Fibroblast of skin of abdomen (primary cell): ENCODE measurements at regions not wholly inside any gene's neighbourhood (a gene's known extent, or its start where the extent isn't known, plus 50 kb on each side); places are given as distances from the start of the nearest gene placed in this dataset.
"Not testable (repeated sequence)": the region's sequence is repeated elsewhere in the genome, so short reads cannot be mapped to it uniquely, and the experiment has no call there.

ENCODE experiments used
- DNase-seq: peaks from one replicate; pipeline ENCODE4 v3.0.0-alpha.2; 2013

DNA sequence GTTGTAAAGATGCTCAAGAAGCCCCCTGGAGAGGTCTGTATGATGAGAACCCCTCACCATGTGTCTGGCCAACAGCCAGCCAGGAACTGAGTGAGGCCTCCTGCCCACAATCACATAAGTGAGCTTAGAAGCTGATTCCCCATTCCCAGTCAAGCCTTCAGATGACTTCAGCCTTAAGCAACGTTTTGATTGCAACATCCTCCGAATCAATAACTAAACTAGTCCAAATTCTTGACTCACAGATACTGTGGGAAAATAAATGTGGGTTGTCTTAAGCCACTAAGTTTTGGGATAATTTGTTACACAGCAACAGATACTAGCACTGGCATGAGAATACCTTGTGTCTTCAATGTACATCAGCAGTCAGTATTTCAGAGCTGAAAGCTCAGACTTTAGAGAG is 54.5 kb upstream of the HS3ST4 start:
- no peak for DNase-seq

DNA sequence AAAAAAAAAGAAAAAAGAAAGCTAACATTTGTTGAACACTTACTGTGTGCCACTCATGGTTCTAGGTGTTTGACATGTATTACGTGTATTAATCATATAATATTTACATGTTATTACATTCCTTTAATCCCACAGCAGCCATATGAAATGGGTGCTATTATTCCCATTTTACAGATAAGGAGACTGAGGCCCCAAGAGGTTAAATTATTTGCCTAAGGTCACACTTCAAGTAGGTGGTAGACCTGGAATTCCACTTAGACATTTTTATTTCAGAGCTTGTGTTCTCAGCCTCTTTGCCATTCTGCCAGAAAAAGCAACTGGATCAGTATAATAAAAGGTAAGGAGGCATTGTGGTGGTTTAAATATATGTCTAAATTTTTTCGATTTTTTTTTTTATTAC is 55.1 kb upstream of the HS3ST4 start:
- DNase-seq, result no peak

DNA sequence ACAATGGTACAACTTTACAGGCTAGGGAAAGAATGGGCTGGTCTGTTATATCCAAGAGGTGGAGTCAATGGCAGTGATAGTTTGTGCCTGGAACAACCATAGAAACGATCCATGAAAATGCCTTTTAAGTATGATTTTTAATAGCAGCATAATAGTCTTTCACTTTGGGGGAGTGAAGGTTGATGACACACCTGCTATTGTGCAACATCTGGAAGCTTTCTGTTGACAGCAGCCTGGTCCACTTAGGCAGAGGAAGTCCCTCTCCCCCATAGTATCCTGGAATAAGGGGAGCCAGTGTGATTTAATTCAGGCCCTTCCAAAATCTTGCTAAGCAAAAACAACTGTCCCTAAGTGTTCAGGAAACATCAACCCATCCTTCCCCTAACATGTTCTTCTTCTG is 56.3 kb upstream of the HS3ST4 start:
- DNase-seq, result no peak

DNA sequence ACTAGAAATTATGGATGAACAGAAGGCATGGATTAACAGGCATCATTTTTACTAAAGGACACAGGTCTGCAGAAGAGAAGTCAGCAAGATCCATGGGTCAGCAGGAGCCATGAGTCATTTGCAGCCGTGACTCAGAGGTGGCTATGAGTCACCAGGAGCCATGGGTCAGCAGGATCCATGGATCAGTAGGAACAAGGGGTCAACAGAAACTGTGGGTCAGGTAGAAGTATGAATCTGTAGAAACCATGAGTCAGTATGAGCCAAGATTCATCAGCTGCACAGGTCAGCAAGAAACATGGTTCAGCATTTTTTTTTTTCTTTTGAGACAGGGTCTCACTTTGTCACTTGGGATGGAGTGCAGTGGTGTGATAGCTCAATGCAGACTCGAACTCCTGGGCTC is 58.2 kb upstream of the HS3ST4 start:
- no peak for DNase-seq

DNA sequence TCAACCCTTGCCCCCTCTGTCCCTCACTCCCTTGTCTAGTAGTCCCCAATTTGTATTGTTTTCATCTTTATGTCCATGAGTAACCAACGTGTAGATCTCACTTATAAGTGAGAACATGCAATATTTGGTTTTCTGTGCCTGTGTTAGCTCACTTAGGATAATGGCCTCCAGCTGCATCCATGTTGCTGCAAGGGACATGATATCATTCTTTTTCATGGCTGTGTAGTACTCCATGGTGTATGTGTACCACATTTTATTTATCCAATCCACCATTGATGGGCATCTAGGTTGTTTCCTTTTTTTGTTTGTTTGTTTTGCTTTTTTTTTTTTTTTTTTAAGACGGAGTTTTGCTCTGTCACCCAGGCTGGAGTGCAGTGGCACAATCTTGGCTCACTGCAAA is 63.0 kb upstream of the HS3ST4 start:
- no peak for DNase-seq

DNA sequence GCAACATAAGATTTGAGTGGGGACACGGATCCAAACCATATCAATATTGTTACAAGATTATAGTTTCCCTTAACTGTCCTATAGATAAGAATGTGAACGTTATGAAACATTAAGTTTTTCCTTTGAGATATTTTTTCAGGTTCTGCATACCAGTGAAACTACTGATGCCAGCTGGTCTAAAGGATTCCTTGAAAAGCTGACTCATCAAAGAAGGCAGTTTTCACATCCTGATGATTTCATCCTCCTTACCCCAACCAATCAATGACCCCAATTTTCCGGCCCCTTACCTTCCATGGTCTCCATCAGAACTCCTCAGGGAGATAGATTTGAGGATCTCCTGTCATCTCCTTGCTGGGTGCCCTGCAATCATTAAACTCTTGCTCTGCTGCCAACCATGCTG is 64.1 kb upstream of the HS3ST4 start:
- DNase-seq, result no peak

DNA sequence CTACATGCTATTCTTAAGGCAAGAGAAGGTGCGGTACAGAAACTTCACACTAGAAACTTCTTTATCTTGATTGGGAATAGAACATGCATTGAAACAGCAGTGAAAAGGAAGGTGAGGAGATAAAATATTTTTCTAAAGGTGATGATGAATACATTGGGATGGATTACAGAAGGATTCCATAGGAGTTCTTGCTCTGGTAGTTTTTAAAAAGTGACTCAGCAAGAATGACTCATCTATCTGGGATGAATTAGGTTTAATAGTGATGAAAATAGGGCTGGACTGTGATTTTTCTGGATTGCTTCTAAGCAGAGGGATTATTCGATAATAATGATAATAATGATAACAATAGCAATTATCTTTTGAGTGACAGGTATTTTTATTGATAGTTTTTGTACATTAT is 65.6 kb upstream of the HS3ST4 start:
- DNase-seq, result no peak

DNA sequence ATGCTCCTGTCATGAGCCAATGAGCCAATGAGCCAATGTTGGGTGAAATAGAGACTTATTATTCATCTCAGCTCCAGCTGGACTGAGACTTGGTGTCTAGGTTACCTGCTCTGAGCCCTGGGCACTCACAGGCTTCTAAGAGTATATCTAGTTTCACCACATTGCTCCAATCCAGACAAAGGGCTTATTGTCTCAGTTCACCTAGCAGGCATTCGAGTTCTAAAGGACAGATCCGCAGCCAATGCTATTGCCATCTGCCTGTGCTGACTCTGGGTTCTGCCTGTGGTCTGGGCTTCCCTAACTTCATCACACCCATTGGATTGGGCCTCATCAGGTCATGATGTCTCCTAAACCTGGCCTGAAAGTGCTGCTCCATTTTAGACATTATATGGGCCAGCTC is 66.1 kb upstream of the HS3ST4 start:
- DNase-seq, result no peak

DNA sequence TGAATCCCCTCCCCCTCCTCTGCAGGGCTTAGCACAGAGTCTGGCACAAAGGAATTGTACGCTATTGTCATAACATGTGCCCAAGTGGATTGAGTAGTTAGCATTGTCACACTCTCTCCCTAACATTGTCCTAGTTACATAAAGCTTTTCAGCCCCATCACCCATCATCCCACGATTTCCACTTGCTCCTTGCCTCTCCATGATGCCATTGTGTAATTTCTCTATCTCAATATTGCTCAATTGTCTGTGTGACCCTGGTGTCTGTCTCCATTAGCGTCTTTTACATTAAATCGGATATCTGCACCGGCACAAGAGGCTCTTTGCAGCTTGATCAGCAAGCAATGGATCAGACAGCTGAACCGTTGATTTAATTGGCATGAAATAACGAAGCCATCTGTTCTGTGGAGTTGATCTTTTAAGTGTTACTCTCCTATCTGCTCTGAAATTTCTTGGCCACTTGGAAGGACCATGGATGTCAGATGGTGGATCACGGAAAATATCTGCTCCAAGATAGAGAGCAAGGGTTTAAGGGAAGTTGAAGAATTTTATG is 77.0 kb upstream of the HS3ST4 start:
- no peak for DNase-seq

DNA sequence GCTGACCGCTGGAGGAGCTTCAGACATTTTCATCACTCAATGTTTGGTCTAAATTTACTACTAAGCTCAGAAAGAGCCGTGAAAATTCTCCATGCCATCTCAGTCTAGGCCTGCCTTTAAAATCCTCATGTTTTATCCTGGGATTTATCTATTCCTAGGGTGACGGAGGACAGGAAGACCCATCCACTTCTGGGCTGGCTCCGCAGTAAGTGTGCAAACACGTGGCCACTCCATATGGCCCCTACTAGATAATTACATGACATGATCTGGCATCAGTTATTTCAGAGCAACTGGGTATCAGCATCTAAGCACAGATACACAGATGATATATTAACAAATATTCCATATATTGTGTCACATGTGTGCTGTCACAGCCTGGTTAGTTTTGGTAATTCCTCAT is 77.8 kb upstream of the HS3ST4 start:
- no peak for DNase-seq

DNA sequence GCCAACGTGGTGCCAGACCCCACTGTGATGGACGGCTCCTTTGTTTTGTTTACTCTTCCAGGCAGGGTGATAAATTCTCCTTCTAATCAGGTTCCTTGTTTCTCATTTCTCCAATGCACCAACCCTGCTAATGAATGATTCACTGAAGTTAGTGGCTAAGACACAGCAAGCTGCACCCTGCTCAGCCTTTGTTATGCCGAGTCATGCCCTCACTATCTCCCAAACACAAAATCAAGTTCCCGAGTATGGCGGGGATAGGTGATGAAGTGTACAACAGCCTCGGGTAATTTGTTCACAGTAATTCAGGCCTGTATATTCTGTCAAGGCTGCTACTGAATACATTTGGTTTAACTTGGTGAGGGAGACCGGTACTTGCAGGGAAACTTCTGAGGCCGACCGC is 83.8 kb upstream of the HS3ST4 start:
- DNase-seq, result no peak

DNA sequence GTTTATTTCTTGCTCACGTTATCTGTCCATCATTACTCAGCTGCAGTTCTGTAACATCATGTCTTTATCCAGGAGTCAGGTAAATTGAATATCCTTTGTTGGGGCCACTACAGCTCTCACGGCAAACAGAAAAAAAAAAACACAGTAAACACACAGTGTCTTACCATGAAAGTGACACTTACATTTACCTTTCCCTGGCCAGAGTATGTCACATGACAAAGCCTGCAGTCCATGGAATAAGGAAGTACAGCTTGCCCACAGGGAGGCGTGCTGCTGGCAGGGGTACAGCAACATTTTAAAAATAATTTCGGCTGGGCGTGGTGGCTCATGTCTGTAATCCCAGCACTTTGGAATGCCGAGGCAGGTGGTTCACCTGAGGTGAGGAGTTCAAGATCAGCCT is 85.7 kb upstream of the HS3ST4 start:
- DNase-seq, result no peak

DNA sequence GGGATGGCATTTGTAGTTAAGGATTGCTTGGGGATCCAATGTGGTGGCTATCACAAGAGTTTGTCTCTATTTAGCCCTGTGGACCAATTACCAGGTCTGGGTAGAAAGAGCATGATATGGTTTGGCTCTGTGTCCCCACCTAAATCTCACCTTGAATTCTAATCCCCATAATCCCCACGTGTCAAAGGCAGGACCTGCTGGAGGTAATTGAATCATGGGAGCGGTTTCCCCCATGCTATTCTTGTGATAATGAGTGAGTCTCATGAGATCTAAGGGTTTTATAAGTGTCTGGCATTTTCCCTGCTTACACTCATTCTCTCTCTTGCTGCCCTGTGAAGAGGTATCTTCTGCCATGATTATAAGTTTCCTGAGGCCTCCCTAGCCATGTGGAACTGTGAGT is 86.4 kb upstream of the HS3ST4 start:
- DNase-seq, result no peak

DNA sequence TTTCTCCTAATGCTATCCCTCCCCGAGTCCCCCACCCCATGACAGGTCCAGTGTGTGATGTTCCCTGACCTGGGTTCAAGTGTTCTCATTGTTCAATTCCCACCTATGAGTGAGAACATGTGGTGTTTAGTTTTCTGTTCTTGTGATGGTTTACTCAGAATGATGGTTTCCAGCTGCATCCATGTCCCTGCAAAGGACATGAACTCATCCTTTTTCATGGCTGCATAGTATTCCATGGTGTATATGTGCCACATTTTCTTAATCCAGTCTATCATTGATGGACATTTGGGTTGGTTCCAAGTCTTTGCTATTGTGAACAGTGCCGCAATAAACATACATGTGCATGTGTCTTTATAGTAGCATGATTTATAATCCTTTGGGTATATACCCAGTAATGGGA is 90.5 kb upstream of the HS3ST4 start:
- not testable (repeated sequence) for DNase-seq

DNA sequence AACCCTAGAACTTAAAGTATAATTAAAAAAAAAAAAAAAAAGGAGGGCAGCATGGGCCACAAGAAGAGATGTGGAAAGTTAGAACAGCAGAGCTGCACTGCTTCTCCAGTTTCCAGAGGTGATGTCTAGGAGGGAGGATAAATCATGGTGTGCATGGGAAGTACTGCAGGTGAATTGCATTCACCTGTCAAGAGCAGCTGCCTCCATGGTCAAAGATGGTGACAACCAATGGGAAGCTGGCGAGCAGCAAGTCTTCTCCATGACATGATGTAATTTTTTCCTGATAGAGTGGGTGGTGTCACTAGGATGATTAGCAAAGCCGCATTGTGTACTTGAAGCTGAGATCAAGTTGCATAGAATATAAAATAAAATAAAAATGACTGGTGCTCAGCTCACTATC is 95.6 kb upstream of the HS3ST4 start:
- no peak for DNase-seq

DNA sequence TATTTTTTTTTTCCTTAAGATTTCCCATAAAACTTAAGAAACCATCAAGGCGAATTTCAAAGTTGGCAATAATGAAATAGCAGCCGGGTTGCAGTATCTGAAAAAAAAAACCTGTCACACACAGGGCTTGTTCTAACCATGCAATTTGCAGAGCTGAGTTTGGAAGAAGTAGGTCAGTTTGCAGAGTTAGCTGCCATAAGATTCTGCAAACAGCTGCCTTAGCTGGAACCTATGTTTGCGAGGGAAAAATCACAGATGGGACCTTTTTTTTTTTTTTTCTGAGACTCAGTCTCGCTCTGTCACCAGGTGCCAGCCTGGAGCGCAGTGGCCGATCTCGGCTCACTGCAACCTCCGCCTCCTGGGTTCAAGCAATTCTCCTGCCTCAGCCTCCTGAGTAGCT is 98.5 kb upstream of the HS3ST4 start:
- no peak for DNase-seq

DNA sequence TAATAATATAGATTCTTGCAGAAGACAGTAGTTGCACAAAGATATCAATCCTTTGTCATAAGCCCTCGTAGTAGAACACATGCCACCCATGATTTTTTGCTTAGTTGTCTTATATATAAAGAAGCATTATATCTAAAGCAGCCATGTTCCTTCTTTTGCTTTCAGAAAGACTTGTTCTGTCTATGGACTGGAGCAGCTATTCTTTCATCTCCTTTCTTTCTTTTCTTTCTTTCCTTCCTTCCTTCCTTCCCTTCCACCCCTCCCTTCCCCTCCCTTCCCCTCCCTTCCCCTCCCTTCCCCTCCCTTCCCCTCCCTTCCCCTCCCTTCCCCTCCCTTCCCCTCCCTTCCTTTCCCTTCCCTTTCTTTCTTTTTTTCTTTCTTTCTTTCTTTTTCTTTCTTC is 104.0 kb upstream of the HS3ST4 start:
- DNase-seq, result no peak

DNA sequence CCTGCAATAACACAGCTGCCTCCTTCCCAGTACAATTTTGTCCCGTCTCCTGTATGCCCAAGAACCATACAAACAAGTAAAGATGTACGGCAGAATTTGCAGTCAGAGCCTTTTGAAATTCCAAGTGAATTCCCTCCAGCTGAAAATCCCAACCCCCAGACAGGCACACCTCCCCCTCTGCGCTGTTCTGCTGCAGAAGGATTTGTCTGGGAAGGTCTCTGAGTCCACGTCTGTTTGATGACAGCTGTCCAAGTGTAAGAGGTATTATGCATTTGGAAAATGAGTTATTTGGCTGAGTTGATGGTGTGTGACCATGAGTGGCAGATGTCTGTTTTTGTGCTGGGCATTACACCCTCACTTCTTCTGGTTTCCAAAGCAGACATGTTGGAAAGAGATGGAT is 104.9 kb upstream of the HS3ST4 start:
- DNase-seq, result no peak

DNA sequence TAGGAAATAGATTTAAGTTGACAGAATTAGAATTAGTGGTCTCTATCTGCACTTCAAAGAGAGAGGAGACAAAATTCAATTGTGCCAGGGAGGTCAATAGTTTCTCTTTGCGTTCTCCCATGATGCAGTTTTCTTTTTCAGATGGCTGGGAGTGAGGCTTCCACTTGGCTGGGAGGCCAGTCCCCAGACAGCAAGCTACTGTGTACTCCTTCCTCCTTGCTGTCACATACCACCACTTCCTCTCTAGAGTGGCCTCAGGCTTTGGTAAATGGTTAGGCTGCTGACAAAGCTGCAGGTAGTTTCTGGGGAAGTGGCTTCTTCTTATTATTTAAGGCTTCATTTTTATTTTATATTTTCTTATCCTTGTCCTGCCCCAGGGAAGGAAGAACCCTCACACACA is 106.2 kb upstream of the HS3ST4 start:
- no peak for DNase-seq

DNA sequence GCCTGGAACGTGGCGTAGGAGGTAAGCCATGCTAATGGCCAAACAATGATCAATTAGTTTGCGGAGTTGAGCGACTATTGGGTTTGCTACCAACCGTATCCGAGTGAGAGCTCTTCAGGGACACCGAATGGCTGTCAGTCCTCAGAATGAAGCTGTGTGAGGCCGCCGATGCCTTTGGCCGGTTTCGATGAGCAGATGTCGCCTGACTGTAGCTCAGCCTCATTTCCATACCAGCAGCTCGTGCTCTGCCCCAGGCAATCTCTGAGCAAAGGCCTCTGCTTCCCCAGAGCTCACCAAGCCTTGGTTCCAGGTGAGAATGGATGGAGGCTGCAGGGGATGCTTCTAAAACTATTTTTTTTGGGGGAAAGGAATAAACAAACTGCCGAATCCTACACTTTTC is 111.7 kb upstream of the HS3ST4 start:
- DNase-seq, result no peak

DNA sequence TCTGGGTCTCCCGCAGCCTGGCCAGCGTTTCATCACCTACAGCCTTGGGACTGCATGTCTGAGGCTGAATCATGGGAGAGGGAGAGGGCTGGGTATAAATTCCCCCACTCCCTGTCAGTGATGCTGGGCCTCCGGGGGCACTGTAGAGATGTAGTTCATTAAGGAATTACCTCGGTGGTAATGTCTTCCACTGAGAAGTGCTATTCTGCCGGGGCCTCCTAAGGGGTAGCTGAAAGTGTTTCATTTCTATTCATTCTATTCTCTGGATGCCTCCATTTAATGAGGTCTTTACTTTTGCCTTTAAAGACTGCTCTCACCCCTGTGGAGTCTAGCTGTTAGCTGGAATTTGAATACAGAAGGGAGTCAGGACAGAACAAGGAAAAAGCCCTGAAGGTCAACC is 116.4 kb upstream of the HS3ST4 start:
- no peak for DNase-seq

DNA sequence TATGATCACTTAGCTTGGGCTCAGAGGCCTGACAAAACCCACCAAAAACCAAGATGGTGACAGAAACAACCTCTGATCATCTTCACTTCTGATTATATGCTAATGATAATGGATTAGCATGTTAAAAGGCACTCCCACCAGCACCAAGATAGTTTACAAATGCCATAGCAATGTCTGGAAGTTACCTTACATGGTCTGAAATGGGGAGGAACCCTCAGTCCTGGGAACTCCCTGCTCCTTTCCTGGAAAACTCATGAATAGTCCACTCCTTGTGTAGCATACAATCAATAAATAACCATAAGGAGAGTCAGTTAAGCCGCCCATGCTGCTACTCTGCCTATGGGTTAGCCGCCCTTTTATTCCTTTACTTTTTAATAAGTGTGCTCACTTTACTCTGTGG is 120.0 kb upstream of the HS3ST4 start:
- DNase-seq, result no peak

DNA sequence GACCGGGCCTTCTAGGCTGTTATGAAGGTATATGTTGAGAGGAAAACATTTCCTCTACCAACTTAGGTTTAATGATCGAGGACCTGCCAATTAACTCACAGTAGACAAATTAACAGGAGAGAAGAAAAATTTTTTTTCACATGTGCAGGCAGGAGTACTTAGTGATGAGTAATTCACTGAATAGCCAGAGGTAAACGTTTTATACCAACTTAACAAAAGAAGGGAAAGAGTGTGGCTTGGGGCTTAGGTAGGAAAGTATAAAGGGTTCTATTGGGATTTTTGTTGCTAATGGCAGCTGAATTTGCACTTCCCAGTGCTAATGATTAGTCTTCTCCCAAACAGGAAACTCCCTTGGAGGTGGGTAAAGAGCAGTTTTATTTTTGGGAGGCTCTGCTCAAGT is 121.6 kb upstream of the HS3ST4 start:
- no peak for DNase-seq

DNA sequence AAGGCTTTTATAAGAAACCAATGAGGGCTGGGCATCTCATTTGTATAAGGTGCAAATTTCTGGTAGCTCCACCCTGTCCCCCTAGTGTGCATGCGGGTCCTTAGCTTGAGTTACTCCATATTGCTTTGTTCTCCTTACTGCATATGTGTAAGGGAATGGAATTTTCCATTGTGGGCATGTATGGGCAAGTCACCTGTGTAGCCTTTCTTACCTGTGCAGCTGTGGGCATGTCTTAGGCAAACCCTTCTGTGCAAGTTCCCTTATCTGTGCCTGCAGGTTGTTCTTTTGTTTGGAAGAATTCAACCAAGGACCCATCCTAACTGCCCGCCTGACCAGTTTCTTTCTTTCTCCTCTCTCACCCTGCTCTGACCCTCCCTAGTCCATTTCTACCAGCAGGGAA is 122.8 kb upstream of the HS3ST4 start:
- no peak for DNase-seq

DNA sequence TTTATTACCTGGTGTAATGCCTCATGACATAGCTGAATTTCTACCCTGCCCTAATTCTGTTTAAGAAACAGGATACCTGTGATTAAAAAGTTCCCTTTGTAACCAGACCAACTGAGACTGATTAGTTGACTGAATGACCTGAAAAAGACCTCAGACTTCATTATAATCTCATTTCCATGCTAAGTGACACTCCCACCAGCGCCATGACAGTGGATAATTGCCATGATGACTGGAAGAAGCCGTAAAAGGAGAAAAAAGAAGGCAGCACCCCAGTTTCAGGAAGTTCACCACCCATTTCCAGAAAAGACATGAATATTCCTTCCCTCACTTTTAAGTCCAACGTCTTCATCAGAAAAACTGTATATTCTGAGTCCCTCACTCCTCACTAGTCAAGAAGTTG is 125.6 kb upstream of the HS3ST4 start:
- DNase-seq, result no peak

DNA sequence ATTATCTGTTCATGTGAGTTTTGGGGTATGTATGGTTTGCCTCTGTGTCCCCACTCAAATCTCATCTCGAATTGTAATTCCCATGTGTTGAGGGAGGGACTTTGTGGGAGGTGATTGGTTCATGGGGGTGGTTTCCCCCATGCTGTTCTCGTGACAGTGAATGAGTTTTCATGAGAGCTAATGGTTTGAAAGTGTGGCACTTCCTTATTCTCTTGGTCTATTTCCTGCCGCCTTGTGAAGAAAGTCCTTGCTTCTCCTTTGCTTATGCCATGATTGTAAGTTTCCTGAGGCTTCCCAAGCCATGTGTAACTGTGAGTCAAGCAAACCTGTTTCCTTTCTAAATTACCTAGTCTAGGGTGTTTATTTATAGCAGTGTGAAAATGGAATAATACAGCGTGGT is 128.1 kb upstream of the HS3ST4 start:
- DNase-seq, result no peak
